ENCODE measurements at regions not wholly inside any gene's neighbourhood (a gene's known extent, or its start where the extent isn't known, plus 50 kb on each side); places are given as distances from the start of the nearest gene placed in this dataset.

DNA sequence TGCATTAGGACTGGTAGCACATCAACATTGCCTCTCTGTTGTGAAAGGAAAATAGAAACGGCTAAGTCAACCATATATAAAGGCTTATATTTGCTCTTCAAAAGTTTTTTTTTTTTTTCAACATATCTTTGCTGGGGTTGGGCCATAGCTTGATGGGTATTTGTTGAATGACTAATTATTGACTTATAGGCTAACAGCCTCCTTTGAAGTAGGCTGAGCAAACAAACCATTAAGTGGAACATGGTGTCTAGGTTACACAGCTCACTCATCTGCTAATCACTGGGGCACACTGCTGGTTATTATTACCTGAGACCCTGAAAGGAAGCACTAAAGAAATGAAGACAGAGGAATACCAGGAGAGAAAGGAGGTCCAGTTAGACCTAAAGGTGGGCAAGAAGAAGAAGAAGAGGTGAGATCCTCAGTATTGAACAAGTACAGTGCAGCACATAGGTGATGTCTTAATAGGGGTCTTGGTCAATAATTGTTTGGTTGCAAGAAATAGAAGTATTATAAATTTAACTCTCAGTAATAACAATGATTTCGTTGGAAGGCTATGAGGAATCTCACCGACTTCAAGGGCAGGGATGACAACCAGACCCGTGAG, 139.4 kb downstream of the RPLP1 start:
- H3K36me3 ChIP-seq (ENCODE audit: insufficient read depth, low read length), result no peaks in the 10 kb centered on the region
- H3K4me3 ChIP-seq (ENCODE audit: low read length, poor library complexity, severe bottlenecking), result no peak overlapping the region
- H3K9ac ChIP-seq (ENCODE audit: low read depth, low read length, poor library complexity, severe bottlenecking), result no peak overlapping the region
- H3K79me2 ChIP-seq (ENCODE audit: insufficient read depth, low read length), result no peaks in the 10 kb centered on the region
- H3F3A ChIP-seq (ENCODE audit: low read depth), result no peaks in the 10 kb centered on the region
- H3K9me2 ChIP-seq (replicated peaks; ENCODE audit: low read depth, low read length), result no peaks in the 10 kb centered on the region
- no peaks in the 10 kb centered on the region for H3K27me3 ChIP-seq (ENCODE audit: insufficient read depth, low read length, poor library complexity, severe bottlenecking)
- H3K4me2 ChIP-seq (ENCODE audit: low read depth, low read length, poor library complexity, severe bottlenecking), result no peak overlapping the region
- H4K20me1 ChIP-seq (ENCODE audit: insufficient read depth, low read length, poor library complexity, severe bottlenecking), result no peaks in the 10 kb centered on the region
- TF ChIP-seq EZH2phosphoT487 (IDR thresholded peaks at IDR 0.05; ENCODE audit: borderline replicate concordance), result no peak
- TF ChIP-seq, protein P1, sequence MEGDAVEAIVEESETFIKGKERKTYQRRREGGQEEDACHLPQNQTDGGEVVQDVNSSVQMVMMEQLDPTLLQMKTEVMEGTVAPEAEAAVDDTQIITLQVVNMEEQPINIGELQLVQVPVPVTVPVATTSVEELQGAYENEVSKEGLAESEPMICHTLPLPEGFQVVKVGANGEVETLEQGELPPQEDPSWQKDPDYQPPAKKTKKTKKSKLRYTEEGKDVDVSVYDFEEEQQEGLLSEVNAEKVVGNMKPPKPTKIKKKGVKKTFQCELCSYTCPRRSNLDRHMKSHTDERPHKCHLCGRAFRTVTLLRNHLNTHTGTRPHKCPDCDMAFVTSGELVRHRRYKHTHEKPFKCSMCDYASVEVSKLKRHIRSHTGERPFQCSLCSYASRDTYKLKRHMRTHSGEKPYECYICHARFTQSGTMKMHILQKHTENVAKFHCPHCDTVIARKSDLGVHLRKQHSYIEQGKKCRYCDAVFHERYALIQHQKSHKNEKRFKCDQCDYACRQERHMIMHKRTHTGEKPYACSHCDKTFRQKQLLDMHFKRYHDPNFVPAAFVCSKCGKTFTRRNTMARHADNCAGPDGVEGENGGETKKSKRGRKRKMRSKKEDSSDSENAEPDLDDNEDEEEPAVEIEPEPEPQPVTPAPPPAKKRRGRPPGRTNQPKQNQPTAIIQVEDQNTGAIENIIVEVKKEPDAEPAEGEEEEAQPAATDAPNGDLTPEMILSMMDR (conservative IDR thresholded peaks at IDR 0.05; ENCODE audit: low read length), result no peak
- peaks cover 4% of the 10 kb centered on the region for H3K4me1 ChIP-seq (ENCODE audit: insufficient read depth, low read length, poor library complexity, severe bottlenecking)
- no peaks in the 10 kb centered on the region for H3K9me3 ChIP-seq (ENCODE audit: insufficient read depth, low read depth, low read length)
- H2AFZ ChIP-seq (ENCODE audit: low read length), result no peak overlapping the region; the same call in 1 of the 2 replicates

DNA sequence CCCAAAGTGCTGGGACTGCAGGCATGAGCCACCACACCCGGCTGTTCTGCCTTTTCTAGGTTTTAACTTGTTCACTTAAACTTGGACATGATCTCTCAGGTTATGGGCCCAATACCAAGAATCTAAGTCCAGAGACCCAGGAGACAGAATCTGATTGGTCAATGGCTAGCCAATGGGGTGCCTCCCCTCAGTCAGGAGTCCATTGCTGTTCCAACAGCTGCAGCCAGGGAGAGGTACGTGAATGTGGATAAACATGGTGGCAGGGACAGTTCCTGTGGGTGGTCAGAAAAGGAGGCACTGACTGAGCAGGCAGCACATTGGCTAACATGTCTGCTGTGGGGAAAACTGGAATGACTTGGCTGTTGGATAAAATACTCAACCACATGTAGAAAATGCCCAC, 140.3 kb downstream of the RPLP1 start:
- Histone ChIP-seq H3K79me2 (ENCODE audit: insufficient read depth, low read length) (no peaks in the 10 kb centered on the region), H3K9me2 (replicated peaks; ENCODE audit: low read depth, low read length) (no peaks in the 10 kb centered on the region), H3K4me1 (ENCODE audit: insufficient read depth, low read length, poor library complexity, severe bottlenecking) (peaks cover 4% of the 10 kb centered on the region), H2AFZ (ENCODE audit: low read length) (no peak overlapping the region), H3K4me3 (ENCODE audit: low read length, poor library complexity, severe bottlenecking) (no peak overlapping the region), H3K4me2 (ENCODE audit: low read depth, low read length, poor library complexity, severe bottlenecking) (no peak overlapping the region), H3F3A (ENCODE audit: low read depth) (no peaks in the 10 kb centered on the region), H3K9ac (ENCODE audit: low read depth, low read length, poor library complexity, severe bottlenecking) (no peak overlapping the region), H3K9me3 (ENCODE audit: insufficient read depth, low read depth, low read length) (no peaks in the 10 kb centered on the region), H4K20me1 (ENCODE audit: insufficient read depth, low read length, poor library complexity, severe bottlenecking) (no peaks in the 10 kb centered on the region), H3K27me3 (ENCODE audit: insufficient read depth, low read length, poor library complexity, severe bottlenecking) (no peaks in the 10 kb centered on the region), H3K36me3 (ENCODE audit: insufficient read depth, low read length) (no peaks in the 10 kb centered on the region)
- no peak for TF ChIP-seq EZH2phosphoT487 (IDR thresholded peaks at IDR 0.05; ENCODE audit: borderline replicate concordance)
- TF ChIP-seq, protein P1 (conservative IDR thresholded peaks at IDR 0.05; ENCODE audit: low read length), result no peak

DNA sequence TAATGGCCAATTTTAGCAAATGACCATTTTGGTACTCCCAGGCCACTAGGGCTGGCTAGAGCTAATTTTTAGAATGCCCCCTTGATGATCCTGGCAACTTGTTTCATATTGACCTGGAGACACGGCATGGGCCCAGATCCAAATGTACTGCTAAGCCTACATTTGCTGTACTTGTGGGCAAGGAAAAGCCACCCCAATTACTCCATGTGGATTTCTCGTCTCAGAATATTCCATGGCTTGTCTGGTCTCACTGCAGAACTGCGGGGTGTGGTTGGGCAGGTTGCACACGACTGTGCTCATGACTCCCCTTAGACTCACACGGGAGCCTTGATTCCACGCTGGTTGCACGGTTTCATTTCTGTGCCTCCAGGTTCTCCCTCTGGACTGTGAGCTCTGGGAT, 140.9 kb downstream of the RPLP1 start:
- Histone ChIP-seq H4K20me1 (ENCODE audit: insufficient read depth, low read length, poor library complexity, severe bottlenecking) (no peaks in the 10 kb centered on the region), H3K4me2 (ENCODE audit: low read depth, low read length, poor library complexity, severe bottlenecking) (no peak overlapping the region), H3K36me3 (ENCODE audit: insufficient read depth, low read length) (no peaks in the 10 kb centered on the region), H3K9ac (ENCODE audit: low read depth, low read length, poor library complexity, severe bottlenecking) (no peak overlapping the region), H3K4me1 (ENCODE audit: insufficient read depth, low read length, poor library complexity, severe bottlenecking) (peaks cover 4% of the 10 kb centered on the region), H3K4me3 (ENCODE audit: low read length, poor library complexity, severe bottlenecking) (no peak overlapping the region), H3K9me3 (ENCODE audit: insufficient read depth, low read depth, low read length) (no peaks in the 10 kb centered on the region), H3F3A (ENCODE audit: low read depth) (no peaks in the 10 kb centered on the region), H2AFZ (ENCODE audit: low read length) (no peak overlapping the region), H3K9me2 (replicated peaks; ENCODE audit: low read depth, low read length) (no peaks in the 10 kb centered on the region), H3K79me2 (ENCODE audit: insufficient read depth, low read length) (no peaks in the 10 kb centered on the region), H3K27me3 (ENCODE audit: insufficient read depth, low read length, poor library complexity, severe bottlenecking) (no peaks in the 10 kb centered on the region)
- TF ChIP-seq, protein P1 (conservative IDR thresholded peaks at IDR 0.05; ENCODE audit: low read length), result no peak
- no peak for TF ChIP-seq EZH2phosphoT487 (IDR thresholded peaks at IDR 0.05; ENCODE audit: borderline replicate concordance)

Measured in Loucy (cell line).